HCT116 (cell line): ENCODE measurements at regions not wholly inside any gene's neighbourhood (a gene's known extent, or its start where the extent isn't known, plus 50 kb on each side); places are given as distances from the start of the nearest gene placed in this dataset.

Source experiments
- ATAC-seq: fragments of 200-7000 bp; cut with Tn5 transposase; 2 replicates; pipeline ENCODE4 v1.9.1; 2020; ENCODE audit warnings: mild to moderate bottlenecking, moderate library complexity
- BruUV-seq: library from RNA; stranded (reverse); fragments of 400-500 nt; replicated peaks from 2 replicates; lab custom pipeline; 2021; lab: Mats Ljungman, UMichigan
- CTCF ChIA-PET: fragments of 300-600 bp; sonication (Branson Sonifier 250); formaldehyde crosslinking; loops from one replicate; lab custom pipeline; 2021; ENCODE audit warnings: antibody characterized with exemption; lab: Charles Lee
- POLR2A ChIA-PET: fragments of 300-600, 350-600 bp; sonication (Branson Sonifier 250); formaldehyde crosslinking; loops from one replicate; lab custom pipeline; 2021; ENCODE audit warnings: antibody characterized with exemption; lab: Charles Lee
- RAD21 ChIA-PET, 2 experiments: fragments of 300-600 bp; sonication (Branson Sonifier 250); formaldehyde crosslinking; loops; one replicate each; lab custom pipeline; 2023; ENCODE audit warnings: low total read pairs in 2 of 2; ENCODE audit not compliant: uncharacterized antibody in 2 of 2, unreplicated experiment in 2 of 2, low non-redundant PET in 1 of 2; lab: Charles Lee
- DNase-seq: peaks from one replicate; pipeline ENCODE4 v3.0.0-alpha.2; 2010; ENCODE audit warnings: low read depth, low spot score
- H2AFZ ChIP-seq: fragments of 200-600 bp; shearing (Covaris generic), sonication (generic); 2 replicates; pipeline ENCODE4 v1.6.1; 2017; ENCODE audit warnings: low read depth, mixed run types, mixed read lengths, antibody characterized with exemption, low read length; ENCODE audit not compliant: poor library complexity, severe bottlenecking
- H3K27ac ChIP-seq: 2 replicates; pipeline ENCODE4 v1.5.1; 2012; ENCODE audit warnings: low read depth, low read length
- H3K27me3 ChIP-seq: fragments of 200-600 bp; sonication (generic); 2 replicates; pipeline ENCODE4 v1.6.1; 2016; ENCODE audit warnings: mixed run types, low read length, mixed read lengths; ENCODE audit not compliant: insufficient read depth
- H3K36me3 ChIP-seq, 2 experiments: fragments of 200-500 bp in 1 of 2; fragments of 200-600 bp in 1 of 2; sonication (Bioruptor generic) in 1 of 2; sonication (generic) in 1 of 2; 2 replicates each; pipeline versions ENCODE4 v1.5.1 to v1.6.1; 2014 to 2016; ENCODE audit warnings: low read length in 2 of 2, inconsistent platforms in 1 of 2, mixed read lengths in 1 of 2, mixed run types in 1 of 2; ENCODE audit not compliant: insufficient read depth in 2 of 2, control insufficient read depth in 1 of 2
- H3K4me1 ChIP-seq, 2 experiments: fragments of 200-600 bp in 1 of 2; sonication (generic) in 1 of 2; 2 replicates each; pipeline versions ENCODE4 v1.5.1 to v1.6.1; 2012 to 2017; ENCODE audit warnings: low read length in 2 of 2, inconsistent platforms in 1 of 2, mild to moderate bottlenecking in 1 of 2, mixed read lengths in 1 of 2, mixed run types in 1 of 2, moderate library complexity in 1 of 2; ENCODE audit not compliant: insufficient read depth in 2 of 2, control insufficient read depth in 1 of 2
- H3K4me2 ChIP-seq: fragments of 200-600 bp; sonication (generic); 2 replicates; pipeline ENCODE4 v1.6.1; 2017; ENCODE audit warnings: mixed run types, low read length, mixed read lengths
- H3K4me3 ChIP-seq, 2 experiments: fragments of 200-600 bp in 1 of 2; sonication (generic) in 1 of 2; replicated peaks in 1 of 2; 2 replicates each; pipeline ENCODE4 v1.5.1; 2011 to 2016; ENCODE audit warnings: low read length in 2 of 2, control low read depth in 1 of 2, low read depth in 1 of 2, mild to moderate bottlenecking in 1 of 2, mixed read lengths in 1 of 2, mixed run types in 1 of 2
- H3K79me2 ChIP-seq: fragments of 200-600 bp; sonication (generic); 2 replicates; pipeline ENCODE4 v1.6.1; 2017; ENCODE audit warnings: mild to moderate bottlenecking, mixed run types, low read length, moderate library complexity, mixed read lengths; ENCODE audit not compliant: insufficient read depth
- H3K9ac ChIP-seq: fragments of 200-600 bp; sonication (generic); 2 replicates; pipeline ENCODE4 v1.6.1; 2016; ENCODE audit warnings: low read length, mixed read lengths
- H3K9me2 ChIP-seq: fragments of 200-600 bp; sonication (generic), shearing (Covaris generic); 2 replicates; pipeline ENCODE4 v1.6.1; 2017; ENCODE audit warnings: mixed run types, mild to moderate bottlenecking, moderate library complexity; ENCODE audit not compliant: insufficient read depth
- H3K9me3 ChIP-seq, 2 experiments: fragments of 200-500 bp in 1 of 2; fragments of 200-600 bp in 1 of 2; sonication (Bioruptor generic) in 1 of 2; sonication (generic) in 1 of 2; 2 replicates each; pipeline ENCODE4 v1.6.1; 2014 to 2017; ENCODE audit warnings: low read length in 2 of 2, mixed read lengths in 2 of 2, inconsistent platforms in 1 of 2, low read depth in 1 of 2, mild to moderate bottlenecking in 1 of 2, mixed run types in 1 of 2, moderate library complexity in 1 of 2; ENCODE audit not compliant: control insufficient read depth in 1 of 2, insufficient read depth in 1 of 2
- H4K20me1 ChIP-seq: fragments of 200-600 bp; sonication (generic), shearing (Covaris generic); 2 replicates; pipeline ENCODE4 v1.6.1; 2017; ENCODE audit warnings: mixed run types, mild to moderate bottlenecking, moderate library complexity; ENCODE audit not compliant: insufficient read depth
- CBX3 ChIP-seq: IDR thresholded peaks from 2 replicates; pipeline ENCODE4 v1.6.1; 2012; ENCODE audit warnings: low read depth
- CTCF ChIP-seq, 3 experiments: fragments of 200-600 bp in 1 of 3; sonication (generic) in 1 of 3; IDR thresholded peaks in 2 of 3; conservative IDR thresholded peaks in 1 of 3; 2 replicates each; pipeline ENCODE4 v1.5.1; 2012 to 2017; ENCODE audit warnings: low read depth in 2 of 3, low read length in 2 of 3, antibody characterized with exemption in 1 of 3, borderline replicate concordance in 1 of 3, control low read depth in 1 of 3, mild to moderate bottlenecking in 1 of 3, mixed read lengths in 1 of 3, mixed run types in 1 of 3, moderate library complexity in 1 of 3; ENCODE audit not compliant: insufficient read depth in 1 of 3
- EGR1 ChIP-seq: IDR thresholded peaks from 2 replicates; pipeline ENCODE4 v1.6.1; 2012; ENCODE audit warnings: low read depth
- ELF1 ChIP-seq: IDR thresholded peaks from 2 replicates; pipeline ENCODE4 v1.6.1; 2012; ENCODE audit warnings: low read depth, borderline replicate concordance
- EZH2phosphoT487 ChIP-seq: fragments of 200-600 bp; IDR thresholded peaks from 2 replicates; pipeline ENCODE4 v1.6.1; 2018; ENCODE audit warnings: antibody characterized with exemption, borderline replicate concordance
- FOSL1 ChIP-seq: IDR thresholded peaks from 2 replicates; pipeline ENCODE4 v1.6.1; 2012; ENCODE audit warnings: low read depth
- POLR2AphosphoS5 ChIP-seq: IDR thresholded peaks from 2 replicates; pipeline ENCODE4 v1.6.1; 2011; ENCODE audit warnings: mild to moderate bottlenecking, low read depth, low read length, moderate library complexity
- RAD21 ChIP-seq: IDR thresholded peaks from 2 replicates; pipeline ENCODE4 v1.6.1; 2012; ENCODE audit warnings: low read depth, mild to moderate bottlenecking
- SIN3A ChIP-seq: IDR thresholded peaks from 2 replicates; pipeline ENCODE4 v1.6.1; 2012; ENCODE audit warnings: low read depth
- SP1 ChIP-seq: IDR thresholded peaks from 2 replicates; pipeline ENCODE4 v1.6.1; 2012; ENCODE audit warnings: low read depth
- SRF ChIP-seq: IDR thresholded peaks from 2 replicates; pipeline ENCODE4 v1.6.1; 2012; ENCODE audit warnings: low read depth
- TCF7L2 ChIP-seq: IDR thresholded peaks from 2 replicates; pipeline ENCODE4 v1.7.0; 2011; ENCODE audit warnings: borderline replicate concordance, inconsistent platforms; ENCODE audit not compliant: insufficient read depth, insufficient read length; ENCODE audit errors: extremely low read depth
- YY1 ChIP-seq: IDR thresholded peaks from 2 replicates; pipeline ENCODE4 v1.6.1; 2011; ENCODE audit warnings: low read length, low read depth, moderate library complexity, mild to moderate bottlenecking; ENCODE audit not compliant: insufficient replicate concordance; ENCODE audit errors: extremely low read depth
- ZBTB33 ChIP-seq: IDR thresholded peaks from 2 replicates; pipeline ENCODE4 v1.6.1; 2011; ENCODE audit warnings: mild to moderate bottlenecking, low read length, moderate library complexity; ENCODE audit not compliant: insufficient replicate concordance; ENCODE audit errors: extremely low read depth
- ZFX ChIP-seq: fragments of 450-650 bp; IDR thresholded peaks from 2 replicates; pipeline ENCODE4 v1.6.1; 2017
- ZNF274 ChIP-seq: fragments of 200-500 bp; sonication (Bioruptor generic); IDR thresholded peaks from 2 replicates; pipeline ENCODE4 v1.6.1; 2014; ENCODE audit warnings: mild to moderate bottlenecking, low read depth, low read length, inconsistent platforms
- intact Hi-C: fragments of 100-400 bp; cut with micrococcal nuclease; formaldehyde crosslinking; loops from 2 replicates; pipeline ENCODE4 v1.10.0; 2022
- TF ChIP-seq, protein P1 (sequence below): IDR thresholded peaks from 2 replicates; pipeline ENCODE4 v1.6.1; 2012

- Histone ChIP-seq H3K27ac (no peak overlapping the region), H3K4me3 (no peak overlapping the region), H3K4me1 (no peaks in the 10 kb centered on the region), H3K4me2 (no peak overlapping the region), H3K9ac (no peak overlapping the region), H3K36me3 (no peaks in the 10 kb centered on the region), H3K79me2 (no peaks in the 10 kb centered on the region), H2AFZ (no peak overlapping the region), H4K20me1 (no peaks in the 10 kb centered on the region), H3K27me3 (no peaks in the 10 kb centered on the region), H3K9me3 (no peaks in the 10 kb centered on the region), H3K9me2 (no peaks in the 10 kb centered on the region)
- TF ChIP-seq SP1, result no peak
- TF ChIP-seq ZBTB33, result no peak
- no peak for TF ChIP-seq ELF1
- TF ChIP-seq FOSL1, result no peak
- no peak for TF ChIP-seq YY1
- TF ChIP-seq CTCF (IDR thresholded peaks at IDR 0.05 in 2 of 3, conservative IDR thresholded peaks at IDR 0.05 in 1 of 3; ENCODE audit: borderline replicate concordance in 1 of 3, insufficient read depth in 1 of 3, low read depth in 2 of 3, low read length in 2 of 3), result no peak
- TF ChIP-seq, protein P1, sequence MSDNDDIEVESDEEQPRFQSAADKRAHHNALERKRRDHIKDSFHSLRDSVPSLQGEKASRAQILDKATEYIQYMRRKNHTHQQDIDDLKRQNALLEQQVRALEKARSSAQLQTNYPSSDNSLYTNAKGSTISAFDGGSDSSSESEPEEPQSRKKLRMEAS, result no peak
- no peak for TF ChIP-seq ZFX
- no peak for TF ChIP-seq EGR1
- no peak for TF ChIP-seq SRF
- TF ChIP-seq CBX3, result no peak
- TF ChIP-seq TCF7L2, result no peak
- no peak for TF ChIP-seq ZNF274
- no peak for TF ChIP-seq SIN3A
- TF ChIP-seq RAD21, result no peak
- TF ChIP-seq EZH2phosphoT487, result no peak
- no peak for TF ChIP-seq POLR2AphosphoS5
- BruUV-seq, result no TSS peak
- ATAC-seq (no peak), DNase-seq (no peak)
- CTCF ChIA-PET, result interaction anchor here (1.2 kb wide), 1 partner anchor 8 kb away, joined by 3 read pairs; no protein-coding TSS in a partner anchor
- POLR2A ChIA-PET, result no interaction called here
- intact Hi-C loops, result loop anchor here (2.0 kb wide), 1 partner anchor 298 kb away; no protein-coding TSS in a partner anchor
- RAD21 ChIA-PET, result no interaction called here
Observed at GRCh38 chr10:15426558-15426957, 55.5 kb upstream of the FAM171A1 start.
